ENCODE measurements at regions not wholly inside any gene's neighbourhood (a gene's known extent, or its start where the extent isn't known, plus 50 kb on each side); places are given as distances from the start of the nearest gene placed in this dataset.

DNA sequence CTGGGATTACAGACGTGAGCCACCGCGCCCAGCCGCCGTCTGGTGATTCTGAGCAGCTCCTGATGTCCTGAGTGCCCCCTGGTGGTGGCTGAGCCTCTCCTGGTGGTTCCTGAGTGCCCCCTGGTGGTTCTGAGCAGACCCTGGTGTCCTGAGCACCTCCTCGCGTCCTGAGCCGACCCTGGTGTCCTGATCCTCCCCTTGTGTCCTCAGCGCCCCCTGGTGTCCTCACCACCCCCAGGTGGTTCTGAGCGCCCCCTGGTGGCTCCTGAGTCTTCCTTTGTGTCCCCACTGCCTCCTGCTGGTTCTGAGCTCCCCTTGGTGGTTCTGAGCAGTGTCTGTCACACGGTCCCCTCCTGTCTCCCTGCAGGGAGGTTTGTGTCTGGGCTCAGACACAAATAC is 1304.9 kb downstream of the TMEM121 start:
- TF ChIP-seq POLR2A (IDR thresholded peaks at IDR 0.05), result no peak
- TF ChIP-seq, protein P1, sequence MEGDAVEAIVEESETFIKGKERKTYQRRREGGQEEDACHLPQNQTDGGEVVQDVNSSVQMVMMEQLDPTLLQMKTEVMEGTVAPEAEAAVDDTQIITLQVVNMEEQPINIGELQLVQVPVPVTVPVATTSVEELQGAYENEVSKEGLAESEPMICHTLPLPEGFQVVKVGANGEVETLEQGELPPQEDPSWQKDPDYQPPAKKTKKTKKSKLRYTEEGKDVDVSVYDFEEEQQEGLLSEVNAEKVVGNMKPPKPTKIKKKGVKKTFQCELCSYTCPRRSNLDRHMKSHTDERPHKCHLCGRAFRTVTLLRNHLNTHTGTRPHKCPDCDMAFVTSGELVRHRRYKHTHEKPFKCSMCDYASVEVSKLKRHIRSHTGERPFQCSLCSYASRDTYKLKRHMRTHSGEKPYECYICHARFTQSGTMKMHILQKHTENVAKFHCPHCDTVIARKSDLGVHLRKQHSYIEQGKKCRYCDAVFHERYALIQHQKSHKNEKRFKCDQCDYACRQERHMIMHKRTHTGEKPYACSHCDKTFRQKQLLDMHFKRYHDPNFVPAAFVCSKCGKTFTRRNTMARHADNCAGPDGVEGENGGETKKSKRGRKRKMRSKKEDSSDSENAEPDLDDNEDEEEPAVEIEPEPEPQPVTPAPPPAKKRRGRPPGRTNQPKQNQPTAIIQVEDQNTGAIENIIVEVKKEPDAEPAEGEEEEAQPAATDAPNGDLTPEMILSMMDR (IDR thresholded peaks at IDR 0.05), result peak in 2 of 6 experiments; percentile 6 to 28
